Type B pancreatic cell (in vitro differentiated cells): ENCODE measurements at regions not wholly inside any gene's neighbourhood (a gene's known extent, or its start where the extent isn't known, plus 50 kb on each side); places are given as distances from the start of the nearest gene placed in this dataset.

Experiments
- DNase-seq: peaks from one replicate; pipeline ENCODE4 v3.0.0; 2021; ENCODE audit warnings: mixed read lengths; ENCODE audit not compliant: unreplicated experiment; ENCODE audit errors: extremely low spot score
- H3K27ac Mint-ChIP-seq: 2 replicates; pipeline ENCODE4 v1.8.0; 2021; ENCODE audit warnings: mild to moderate bottlenecking, mixed read lengths
- H3K27me3 Mint-ChIP-seq: 2 replicates; pipeline ENCODE4 v1.8.0; 2021; ENCODE audit warnings: mixed read lengths
- H3K36me3 Mint-ChIP-seq: 2 replicates; pipeline ENCODE4 v1.8.0; 2021; ENCODE audit warnings: mixed read lengths
- H3K4me1 Mint-ChIP-seq: one replicate; pipeline ENCODE4 v1.8.0; 2021; ENCODE audit warnings: mixed read lengths; ENCODE audit not compliant: unreplicated experiment
- H3K4me3 Mint-ChIP-seq: 2 replicates; pipeline ENCODE4 v1.8.0; 2021; ENCODE audit warnings: mild to moderate bottlenecking, mixed read lengths
- H3K9me3 Mint-ChIP-seq: 2 replicates; pipeline ENCODE4 v1.8.0; 2021; ENCODE audit warnings: mixed read lengths
- TF ChIP-seq, protein P1 (sequence below): fragments of 200-600 bp; sonication (generic); conservative IDR thresholded peaks from 2 replicates; pipeline ENCODE4 v1.5.0; 2021; ENCODE audit warnings: antibody characterized with exemption, mild to moderate bottlenecking

GRCh38 chr2:226320076-226320948 is 479.3 kb downstream of the IRS1 start:
- no peak for DNase-seq
- H3K4me1 Mint-ChIP-seq, result no peaks in the 10 kb centered on the region
- no peak overlapping the region for H3K4me3 Mint-ChIP-seq
- TF ChIP-seq, protein P1, sequence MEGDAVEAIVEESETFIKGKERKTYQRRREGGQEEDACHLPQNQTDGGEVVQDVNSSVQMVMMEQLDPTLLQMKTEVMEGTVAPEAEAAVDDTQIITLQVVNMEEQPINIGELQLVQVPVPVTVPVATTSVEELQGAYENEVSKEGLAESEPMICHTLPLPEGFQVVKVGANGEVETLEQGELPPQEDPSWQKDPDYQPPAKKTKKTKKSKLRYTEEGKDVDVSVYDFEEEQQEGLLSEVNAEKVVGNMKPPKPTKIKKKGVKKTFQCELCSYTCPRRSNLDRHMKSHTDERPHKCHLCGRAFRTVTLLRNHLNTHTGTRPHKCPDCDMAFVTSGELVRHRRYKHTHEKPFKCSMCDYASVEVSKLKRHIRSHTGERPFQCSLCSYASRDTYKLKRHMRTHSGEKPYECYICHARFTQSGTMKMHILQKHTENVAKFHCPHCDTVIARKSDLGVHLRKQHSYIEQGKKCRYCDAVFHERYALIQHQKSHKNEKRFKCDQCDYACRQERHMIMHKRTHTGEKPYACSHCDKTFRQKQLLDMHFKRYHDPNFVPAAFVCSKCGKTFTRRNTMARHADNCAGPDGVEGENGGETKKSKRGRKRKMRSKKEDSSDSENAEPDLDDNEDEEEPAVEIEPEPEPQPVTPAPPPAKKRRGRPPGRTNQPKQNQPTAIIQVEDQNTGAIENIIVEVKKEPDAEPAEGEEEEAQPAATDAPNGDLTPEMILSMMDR, result no peak
- H3K36me3 Mint-ChIP-seq, result no peaks in the 10 kb centered on the region
- H3K27ac Mint-ChIP-seq, result no peak overlapping the region
- no peaks in the 10 kb centered on the region for H3K9me3 Mint-ChIP-seq
- H3K27me3 Mint-ChIP-seq, result no peaks in the 10 kb centered on the region

GRCh38 chr2:226317970-226318369 is 481.6 kb downstream of the IRS1 start:
- no peaks in the 10 kb centered on the region for H3K4me1 Mint-ChIP-seq
- TF ChIP-seq, protein P1, result no peak
- H3K27ac Mint-ChIP-seq, result no peak overlapping the region
- no peaks in the 10 kb centered on the region for H3K27me3 Mint-ChIP-seq
- H3K9me3 Mint-ChIP-seq, result no peaks in the 10 kb centered on the region
- H3K4me3 Mint-ChIP-seq, result no peak overlapping the region
- no peak for DNase-seq
- H3K36me3 Mint-ChIP-seq, result no peaks in the 10 kb centered on the region

GRCh38 chr2:226313060-226313459 is 486.6 kb downstream of the IRS1 start:
- Mint-ChIP-seq H3K36me3 (no peaks in the 10 kb centered on the region), H3K4me1 (peaks cover 10% of the 10 kb centered on the region), H3K9me3 (peaks cover 6% of the 10 kb centered on the region), H3K4me3 (no peak overlapping the region), H3K27ac (no peak overlapping the region), H3K27me3 (no peaks in the 10 kb centered on the region)
- TF ChIP-seq, protein P1, result no peak
- DNase-seq, result no peak

GRCh38 chr2:226312155-226312554 is 487.5 kb downstream of the IRS1 start:
- Mint-ChIP-seq H3K9me3 (peaks cover 6% of the 10 kb centered on the region), H3K4me3 (no peak overlapping the region), H3K36me3 (no peaks in the 10 kb centered on the region), H3K27me3 (no peaks in the 10 kb centered on the region), H3K4me1 (peaks cover 10% of the 10 kb centered on the region), H3K27ac (no peak overlapping the region)
- DNase-seq, result no peak
- TF ChIP-seq, protein P1, result no peak

DNA sequence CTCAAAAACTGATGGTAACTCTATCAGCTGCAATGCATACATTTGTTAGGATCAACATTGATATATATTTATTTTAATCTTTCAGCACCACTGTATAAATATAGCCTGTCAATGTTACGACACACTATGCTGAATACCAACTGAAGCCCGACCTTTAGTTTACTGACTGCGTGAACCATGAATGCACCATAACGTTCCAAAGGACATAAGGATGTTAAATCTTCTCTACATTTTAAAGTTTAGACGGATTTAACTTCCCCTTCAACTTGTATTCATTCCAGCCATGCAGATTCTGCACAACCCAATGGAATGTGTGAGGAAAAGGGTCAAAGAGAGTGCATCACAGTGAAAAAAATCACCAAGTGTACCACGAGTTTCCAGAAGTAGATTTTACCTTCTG is 489.5 kb downstream of the IRS1 start:
- TF ChIP-seq, protein P1, result no peak
- Mint-ChIP-seq H3K27me3 (no peaks in the 10 kb centered on the region), H3K9me3 (peaks cover 6% of the 10 kb centered on the region), H3K36me3 (no peaks in the 10 kb centered on the region), H3K4me1 (peaks cover 10% of the 10 kb centered on the region), H3K27ac (no peak overlapping the region), H3K4me3 (no peak overlapping the region)
- DNase-seq, result no peak
